ENCODE measurements at regions not wholly inside any gene's neighbourhood (a gene's known extent, or its start where the extent isn't known, plus 50 kb on each side); places are given as distances from the start of the nearest gene placed in this dataset.

DNA sequence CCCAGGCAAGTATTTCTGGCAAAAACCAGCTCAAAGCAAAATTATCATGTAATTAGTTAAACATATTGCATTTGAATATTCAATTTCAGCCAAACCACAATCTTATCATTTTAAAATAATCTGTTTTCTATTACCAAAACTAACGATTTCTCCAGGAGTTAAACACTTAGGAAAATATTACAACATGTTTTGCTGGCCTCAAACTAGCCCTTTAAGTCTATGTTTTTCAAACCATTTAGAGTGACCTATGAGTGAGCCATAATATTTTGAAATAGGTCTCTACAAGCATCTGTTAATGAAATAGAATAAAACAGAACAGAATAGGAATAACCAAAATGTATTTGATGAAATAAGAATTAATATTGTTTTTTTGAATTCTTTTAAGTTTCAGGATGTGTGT is 370.9 kb downstream of the COL12A1 start:
- no peak for TF ChIP-seq POLR2A (IDR thresholded peaks at IDR 0.05; ENCODE audit: low read length)
- TF ChIP-seq GATA1 (IDR thresholded peaks at IDR 0.05; ENCODE audit: low read depth, low read length), result no peak

Measured in erythroblast (primary cell).